ENCODE measurements at regions not wholly inside any gene's neighbourhood (a gene's known extent, or its start where the extent isn't known, plus 50 kb on each side); places are given as distances from the start of the nearest gene placed in this dataset.

GRCh38 chr9:81466981-81467380, 222.4 kb downstream of the TLE1 start:
- TF ChIP-seq, protein P1, sequence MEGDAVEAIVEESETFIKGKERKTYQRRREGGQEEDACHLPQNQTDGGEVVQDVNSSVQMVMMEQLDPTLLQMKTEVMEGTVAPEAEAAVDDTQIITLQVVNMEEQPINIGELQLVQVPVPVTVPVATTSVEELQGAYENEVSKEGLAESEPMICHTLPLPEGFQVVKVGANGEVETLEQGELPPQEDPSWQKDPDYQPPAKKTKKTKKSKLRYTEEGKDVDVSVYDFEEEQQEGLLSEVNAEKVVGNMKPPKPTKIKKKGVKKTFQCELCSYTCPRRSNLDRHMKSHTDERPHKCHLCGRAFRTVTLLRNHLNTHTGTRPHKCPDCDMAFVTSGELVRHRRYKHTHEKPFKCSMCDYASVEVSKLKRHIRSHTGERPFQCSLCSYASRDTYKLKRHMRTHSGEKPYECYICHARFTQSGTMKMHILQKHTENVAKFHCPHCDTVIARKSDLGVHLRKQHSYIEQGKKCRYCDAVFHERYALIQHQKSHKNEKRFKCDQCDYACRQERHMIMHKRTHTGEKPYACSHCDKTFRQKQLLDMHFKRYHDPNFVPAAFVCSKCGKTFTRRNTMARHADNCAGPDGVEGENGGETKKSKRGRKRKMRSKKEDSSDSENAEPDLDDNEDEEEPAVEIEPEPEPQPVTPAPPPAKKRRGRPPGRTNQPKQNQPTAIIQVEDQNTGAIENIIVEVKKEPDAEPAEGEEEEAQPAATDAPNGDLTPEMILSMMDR (IDR thresholded peaks at IDR 0.05), result no peak
- TF ChIP-seq EP300 (IDR thresholded peaks at IDR 0.05) (no peak), POLR2A (IDR thresholded peaks at IDR 0.05; ENCODE audit: low read depth) (no peak), POLR2AphosphoS5 (IDR thresholded peaks at IDR 0.05) (no peak)
